ENCODE measurements at regions not wholly inside any gene's neighbourhood (a gene's known extent, or its start where the extent isn't known, plus 50 kb on each side); places are given as distances from the start of the nearest gene placed in this dataset.

GRCh38 chr5:112625689-112626438 lies 111.8 kb upstream of the APC start:
- CTCF ChIA-PET, result no interaction called here
- H3K4me3 Mint-ChIP-seq, result no peak overlapping the region
- POLR2A ChIA-PET, result no interaction called here

GRCh38 chr5:112626715-112627114 lies 111.0 kb upstream of the APC start:
- Mint-ChIP-seq H3K4me3 (no peak overlapping the region), H3K9me3 (peaks cover 8% of the 10 kb centered on the region), H3K4me1 (peaks cover 17% of the 10 kb centered on the region), H3K27me3 (ENCODE audit: low read depth) (no peaks in the 10 kb centered on the region), H3K36me3 (0 out of 2 replicates have a peak, but pooled peaks cover under 1% of the 10 kb centered on the region), H3K27ac (no peak overlapping the region)
- ChIA-PET CTCF (no interaction called here), POLR2A (no interaction called here)
- ATAC-seq, result no peak
- no peak for DNase-seq (ENCODE audit: low spot score)
- TF ChIP-seq KAT7 (CRISPR knock-in tag; IDR thresholded peaks at IDR 0.05; ENCODE audit: borderline replicate concordance) (no peak), MXD4 (CRISPR knock-in tag; IDR thresholded peaks at IDR 0.05; ENCODE audit: borderline replicate concordance) (no peak), ZBTB21 (CRISPR knock-in tag; IDR thresholded peaks at IDR 0.05; ENCODE audit: borderline replicate concordance) (no peak), ZNF219 (CRISPR knock-in tag; IDR thresholded peaks at IDR 0.05; ENCODE audit: borderline replicate concordance) (no peak), NFYB (CRISPR knock-in tag; conservative IDR thresholded peaks at IDR 0.05; ENCODE audit: low read depth) (no peak), ETV6 (CRISPR knock-in tag; IDR thresholded peaks at IDR 0.05) (no peak), IRF2 (CRISPR knock-in tag; IDR thresholded peaks at IDR 0.05; ENCODE audit: borderline replicate concordance, low read depth) (no peak), PREB (CRISPR knock-in tag; IDR thresholded peaks at IDR 0.05; ENCODE audit: borderline replicate concordance) (no peak), ARID4B (CRISPR knock-in tag; IDR thresholded peaks at IDR 0.05; ENCODE audit: borderline replicate concordance) (no peak)

More at GRCh38 chr5:112625689-112626438, 111.8 kb upstream of the APC start:
- Mint-ChIP-seq H3K27me3 (ENCODE audit: low read depth) (no peaks in the 10 kb centered on the region), H3K4me1 (peaks cover 17% of the 10 kb centered on the region), H3K36me3 (no peaks in the 10 kb centered on the region), H3K27ac (no peak overlapping the region), H3K9me3 (no peaks in the 10 kb centered on the region)
- no peak for ATAC-seq
- TF ChIP-seq ZNF416 (CRISPR knock-in tag; IDR thresholded peaks at IDR 0.05) (no peak), ZNF423 (CRISPR knock-in tag; IDR thresholded peaks at IDR 0.05) (no peak), NFYB (CRISPR knock-in tag; conservative IDR thresholded peaks at IDR 0.05; ENCODE audit: low read depth) (no peak), TCF7 (CRISPR knock-in tag; IDR thresholded peaks at IDR 0.05; ENCODE audit: low read depth) (no peak), ZMAT4 (CRISPR knock-in tag; IDR thresholded peaks at IDR 0.05) (no peak), ZBTB43 (CRISPR knock-in tag; IDR thresholded peaks at IDR 0.05) (no peak), TEAD4 (CRISPR knock-in tag; IDR thresholded peaks at IDR 0.05) (no peak), HMGA2 (CRISPR knock-in tag; IDR thresholded peaks at IDR 0.05) (no peak), ZNF121 (CRISPR knock-in tag; IDR thresholded peaks at IDR 0.05) (no peak), ATF2 (CRISPR knock-in tag; IDR thresholded peaks at IDR 0.05; ENCODE audit: borderline replicate concordance, low read depth) (no peak), RORB (CRISPR knock-in tag; IDR thresholded peaks at IDR 0.05) (no peak)
- DNase-seq (ENCODE audit: low spot score), result no peak

Measured in WTC11 (cell line).